Mesenchymal stem cell (in vitro differentiated cells and primary cell): ENCODE measurements at regions not wholly inside any gene's neighbourhood (a gene's known extent, or its start where the extent isn't known, plus 50 kb on each side); places are given as distances from the start of the nearest gene placed in this dataset.

ENCODE experiments used
- DNase-seq: peaks from one replicate; pipeline ENCODE4 v3.0.0-alpha.2; 2013
- H2AFZ ChIP-seq: one replicate; pipeline ENCODE4 v1.6.1; 2013; ENCODE audit warnings: low read depth, mild to moderate bottlenecking, control low read depth, inconsistent platforms, low read length, moderate library complexity
- H2AK5ac ChIP-seq: 2 replicates; pipeline ENCODE4 v1.6.1; 2013; ENCODE audit warnings: low read length, moderate library complexity, mild to moderate bottlenecking, inconsistent platforms; ENCODE audit not compliant: severe bottlenecking
- H2BK120ac ChIP-seq: one replicate; pipeline ENCODE4 v1.6.1; 2013; ENCODE audit warnings: low read depth, mild to moderate bottlenecking, inconsistent platforms, low read length, moderate library complexity
- H2BK12ac ChIP-seq, 2 experiments: one replicate each; pipeline ENCODE4 v1.6.1; 2013; ENCODE audit warnings: inconsistent platforms in 2 of 2, low read length in 2 of 2, mild to moderate bottlenecking in 2 of 2, moderate library complexity in 2 of 2, control low read depth in 1 of 2
- H2BK15ac ChIP-seq: one replicate; pipeline ENCODE4 v1.6.1; 2013; ENCODE audit warnings: mild to moderate bottlenecking, low read depth, inconsistent platforms; ENCODE audit not compliant: poor library complexity, severe bottlenecking
- H2BK5ac ChIP-seq: 2 replicates; pipeline ENCODE4 v1.6.1; 2013; ENCODE audit warnings: low read depth, mild to moderate bottlenecking, low read length, control low read depth, inconsistent platforms; ENCODE audit not compliant: poor library complexity, severe bottlenecking
- H3K14ac ChIP-seq, 2 experiments: one replicate each; pipeline ENCODE4 v1.6.1; 2013; ENCODE audit warnings: inconsistent platforms in 2 of 2, low read length in 2 of 2, control low read depth in 1 of 2, mild to moderate bottlenecking in 1 of 2, moderate library complexity in 1 of 2
- H3K18ac ChIP-seq, 2 experiments: one replicate each; pipeline ENCODE4 v1.6.1; 2013; ENCODE audit warnings: inconsistent platforms in 2 of 2, low read length in 2 of 2, control low read depth in 1 of 2, low read depth in 1 of 2, mild to moderate bottlenecking in 1 of 2
- H3K23ac ChIP-seq, 2 experiments: one replicate each; pipeline ENCODE4 v1.6.1; 2013; ENCODE audit warnings: inconsistent platforms in 2 of 2, low read length in 2 of 2, mild to moderate bottlenecking in 2 of 2, moderate library complexity in 2 of 2, control low read depth in 1 of 2
- H3K27ac ChIP-seq: 2 replicates; pipeline ENCODE4 v1.5.1; 2013; ENCODE audit warnings: mild to moderate bottlenecking, moderate library complexity, low read length, control low read depth, inconsistent platforms; ENCODE audit not compliant: poor library complexity, severe bottlenecking
- H3K27me3 ChIP-seq, 2 experiments: 2 replicates each; pipeline versions ENCODE4 v1.6.1 to v1.7.0; 2013; ENCODE audit warnings: low read length in 2 of 2, mild to moderate bottlenecking in 2 of 2, moderate library complexity in 2 of 2, control low read depth in 1 of 2, inconsistent platforms in 1 of 2; ENCODE audit not compliant: control insufficient read depth in 1 of 2, insufficient read depth in 1 of 2
- H3K36me3 ChIP-seq, 2 experiments: 2 replicates each; pipeline versions ENCODE4 v1.6.1 to v1.7.0; 2013; ENCODE audit warnings: low read length in 2 of 2, control low read depth in 1 of 2, inconsistent platforms in 1 of 2, low read depth in 1 of 2, mild to moderate bottlenecking in 1 of 2; ENCODE audit not compliant: insufficient read depth in 2 of 2, control insufficient read depth in 1 of 2
- H3K4ac ChIP-seq, 2 experiments: one replicate each; pipeline ENCODE4 v1.6.1; 2013; ENCODE audit warnings: inconsistent platforms in 2 of 2, low read length in 2 of 2, mild to moderate bottlenecking in 2 of 2, moderate library complexity in 2 of 2, control low read depth in 1 of 2, low read depth in 1 of 2
- H3K4me1 ChIP-seq: 2 replicates; pipeline ENCODE4 v1.6.1; 2013; ENCODE audit warnings: low read depth, low read length, control low read depth; ENCODE audit not compliant: control insufficient read depth, insufficient read depth
- H3K4me2 ChIP-seq: 2 replicates; pipeline ENCODE4 v1.6.1; 2013; ENCODE audit warnings: low read length, mild to moderate bottlenecking, inconsistent platforms; ENCODE audit not compliant: poor library complexity, severe bottlenecking
- H3K4me3 ChIP-seq, 2 experiments: 2 replicates each; pipeline versions ENCODE4 v1.5.1 to v1.7.0; 2013; ENCODE audit warnings: low read length in 2 of 2, mild to moderate bottlenecking in 2 of 2, control low read depth in 1 of 2, low read depth in 1 of 2; ENCODE audit not compliant: insufficient read depth in 1 of 2
- H3K79me1 ChIP-seq: replicated peaks from 2 replicates; pipeline ENCODE4 v1.6.1; 2013; ENCODE audit warnings: mild to moderate bottlenecking, control low read depth, low read length, inconsistent platforms; ENCODE audit not compliant: poor library complexity, severe bottlenecking
- H3K9ac ChIP-seq: 2 replicates; pipeline ENCODE4 v1.7.0; 2013; ENCODE audit warnings: mild to moderate bottlenecking, low read length, moderate library complexity
- H3K9me3 ChIP-seq: 2 replicates; pipeline ENCODE4 v1.7.0; 2013; ENCODE audit warnings: mild to moderate bottlenecking, low read length; ENCODE audit not compliant: control insufficient read depth
- H4K8ac ChIP-seq: one replicate; pipeline ENCODE4 v1.6.1; 2013; ENCODE audit warnings: inconsistent platforms, mild to moderate bottlenecking, low read length, moderate library complexity
- H4K91ac ChIP-seq: one replicate; pipeline ENCODE4 v1.6.1; 2013; ENCODE audit warnings: mild to moderate bottlenecking, low read length, inconsistent platforms
- WGBS: methylation state at CpG from one replicate; pipeline ENCODE4 v1.1.7; 2013; ENCODE audit warnings: mixed read lengths; 5-methylcytosine and 5-hydroxymethylcytosine counted together

- Histone ChIP-seq H3K23ac (no peak overlapping the region), H3K9ac (no peak overlapping the region), H3K18ac (no peak overlapping the region), H2BK5ac (no peak overlapping the region), H3K4me2 (no peak overlapping the region), H3K27ac (no peak overlapping the region), H3K14ac (no peak overlapping the region), H2BK12ac (no peak overlapping the region), H3K27me3 (no peaks in the 10 kb centered on the region), H2BK120ac (no peak overlapping the region), H4K8ac (no peak overlapping the region), H3K9me3 (no peaks in the 10 kb centered on the region), H2AFZ (no peak overlapping the region), H3K4me3 (no peak overlapping the region), H4K91ac (no peak overlapping the region), H3K4me1 (no peaks in the 10 kb centered on the region), H3K4ac (no peak overlapping the region), H2BK15ac (no peak overlapping the region), H3K36me3 (no peaks in the 10 kb centered on the region), H3K79me1 (no peaks in the 10 kb centered on the region), H2AK5ac (no peak overlapping the region)
- DNase-seq = no peak
- WGBS = 77% methylated on average over 6 of the region's 7 CpGs
These were observed 713.4 kb downstream of the IRX1 start for GRCh38 chr5:4309026-4309425.

GRCh38 chr5:4313138-4313537 is 717.5 kb downstream of the IRX1 start:
- Histone ChIP-seq H2BK12ac (no peak overlapping the region), H4K8ac (no peak overlapping the region), H3K4me3 (no peak overlapping the region), H3K23ac (no peak overlapping the region), H3K4ac (no peak overlapping the region), H3K9ac (no peak overlapping the region), H3K36me3 (no peaks in the 10 kb centered on the region), H3K4me2 (no peak overlapping the region), H3K18ac (no peak overlapping the region), H3K27me3 (no peaks in the 10 kb centered on the region), H2AK5ac (no peak overlapping the region), H4K91ac (no peak overlapping the region), H3K79me1 (no peaks in the 10 kb centered on the region), H3K14ac (no peak overlapping the region), H3K4me1 (no peaks in the 10 kb centered on the region), H2BK15ac (no peak overlapping the region), H2BK120ac (no peak overlapping the region), H3K27ac (no peak overlapping the region), H2BK5ac (no peak overlapping the region), H2AFZ (no peak overlapping the region), H3K9me3 (peaks cover 1% of the 10 kb centered on the region)
- DNase-seq = no peak
- WGBS = 42% methylated on average over 2 of the region's 5 CpGs

- Histone ChIP-seq H3K14ac (no peak overlapping the region), H2BK120ac (no peak overlapping the region), H2BK5ac (no peak overlapping the region), H3K36me3 (no peaks in the 10 kb centered on the region), H2AFZ (no peak overlapping the region), H4K8ac (no peak overlapping the region), H2BK12ac (no peak overlapping the region), H3K9me3 (peaks cover 18% of the 10 kb centered on the region), H4K91ac (no peak overlapping the region), H3K4ac (no peak overlapping the region), H2BK15ac (no peak overlapping the region), H3K18ac (no peak overlapping the region), H3K27ac (no peak overlapping the region), H3K79me1 (no peaks in the 10 kb centered on the region), H3K4me1 (no peaks in the 10 kb centered on the region), H3K27me3 (no peaks in the 10 kb centered on the region), H3K23ac (no peak overlapping the region), H3K9ac (no peak overlapping the region), H3K4me2 (no peak overlapping the region), H3K4me3 (no peak overlapping the region), H2AK5ac (no peak overlapping the region)
- 83% methylated on average over 16 of the region's 16 CpGs for WGBS
- DNase-seq = no peak
These were observed 724.0 kb downstream of the IRX1 start for GRCh38 chr5:4319478-4320128.

DNA sequence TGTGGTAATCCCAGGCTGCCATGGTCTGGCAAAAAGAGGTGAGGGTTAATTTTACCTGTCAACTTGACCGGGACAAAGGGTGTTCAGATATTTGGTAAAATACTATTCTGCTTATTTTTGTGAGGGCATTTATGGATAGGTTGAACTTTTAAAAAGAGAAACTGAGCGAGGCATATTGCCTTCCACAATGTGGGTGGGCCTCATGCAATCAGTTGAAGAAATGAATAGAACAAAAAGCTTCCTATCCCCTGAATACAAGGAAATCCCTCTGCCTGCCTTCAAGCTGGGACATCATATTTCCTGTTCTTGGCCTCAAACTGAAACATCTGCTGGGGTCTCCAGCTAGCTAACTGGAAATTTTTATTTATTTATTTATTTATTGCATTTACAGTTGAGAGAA is 734.7 kb downstream of the IRX1 start:
- Histone ChIP-seq H2BK5ac (no peak overlapping the region), H3K9ac (no peak overlapping the region), H3K27me3 (no peaks in the 10 kb centered on the region), H3K14ac (no peak overlapping the region), H3K23ac (no peak overlapping the region), H2BK120ac (no peak overlapping the region), H3K27ac (no peak overlapping the region), H2BK15ac (no peak overlapping the region), H3K4ac (no peak overlapping the region), H3K36me3 (no peaks in the 10 kb centered on the region), H3K9me3 (peaks cover 7% of the 10 kb centered on the region), H3K4me1 (no peaks in the 10 kb centered on the region), H4K8ac (no peak overlapping the region), H3K18ac (no peak overlapping the region), H2AFZ (no peak overlapping the region), H2AK5ac (no peak overlapping the region), H2BK12ac (no peak overlapping the region), H3K79me1 (no peaks in the 10 kb centered on the region), H3K4me3 (no peak overlapping the region), H4K91ac (no peak overlapping the region), H3K4me2 (no peak overlapping the region)
- no peak for DNase-seq
- 80% methylated on average over 2 of the region's 2 CpGs for WGBS
